Activated CD4-positive, alpha-beta T cell treated with anti-CD3 and anti-CD28 coated beads, Interleukin-2, amount 50 U/mL, for 4 hours (primary cell): ENCODE measurements at regions not wholly inside any gene's neighbourhood (a gene's known extent, or its start where the extent isn't known, plus 50 kb on each side); places are given as distances from the start of the nearest gene placed in this dataset.
"Not testable (repeated sequence)": the region's sequence is repeated elsewhere in the genome, so short reads cannot be mapped to it uniquely, and the experiment has no call there.

ENCODE experiments used
- DNase-seq, 2 experiments: peaks; one replicate each; pipeline ENCODE4 v3.0.0-alpha.2; 2020

DNA sequence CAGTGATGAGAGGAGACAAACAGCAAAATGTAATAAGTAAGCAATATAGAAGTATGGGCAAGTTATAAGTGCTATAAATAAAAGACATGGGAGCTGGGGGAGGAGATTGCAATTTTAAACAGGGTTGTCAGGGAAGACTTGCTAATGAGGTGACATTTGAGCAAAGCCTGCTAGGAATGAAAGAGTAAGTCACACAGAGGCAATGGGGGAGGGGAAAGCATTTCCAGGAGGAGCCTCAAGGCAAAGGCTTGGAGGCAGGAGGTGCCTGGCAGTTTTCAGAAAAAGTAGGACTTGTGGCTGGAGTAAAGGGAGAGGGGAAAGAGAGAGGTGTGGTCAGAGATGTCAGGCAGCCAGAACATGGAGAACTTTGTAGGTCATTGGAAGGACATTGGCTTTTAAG, 124.4 kb upstream of the NMUR2 start:
- DNase-seq = no peak

DNA sequence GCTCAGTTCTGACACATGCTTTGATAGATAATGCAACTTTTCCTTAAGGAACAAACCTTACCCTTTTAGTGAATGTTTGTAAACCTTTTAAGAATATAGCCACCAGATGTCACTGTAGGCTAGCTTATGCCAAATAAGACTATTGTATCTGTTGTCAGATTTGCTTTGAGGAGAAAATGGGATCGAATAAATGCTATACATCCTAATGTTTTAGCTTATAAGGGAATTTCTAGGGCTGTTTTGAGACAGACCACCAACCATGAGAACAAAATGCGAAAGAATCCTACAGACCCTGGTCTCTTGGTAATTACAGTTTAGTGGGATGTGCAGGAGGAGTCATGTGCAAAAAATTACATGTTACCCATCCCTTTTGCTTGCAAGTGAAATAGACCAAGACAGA, 127.6 kb upstream of the NMUR2 start:
- no peak for DNase-seq

DNA sequence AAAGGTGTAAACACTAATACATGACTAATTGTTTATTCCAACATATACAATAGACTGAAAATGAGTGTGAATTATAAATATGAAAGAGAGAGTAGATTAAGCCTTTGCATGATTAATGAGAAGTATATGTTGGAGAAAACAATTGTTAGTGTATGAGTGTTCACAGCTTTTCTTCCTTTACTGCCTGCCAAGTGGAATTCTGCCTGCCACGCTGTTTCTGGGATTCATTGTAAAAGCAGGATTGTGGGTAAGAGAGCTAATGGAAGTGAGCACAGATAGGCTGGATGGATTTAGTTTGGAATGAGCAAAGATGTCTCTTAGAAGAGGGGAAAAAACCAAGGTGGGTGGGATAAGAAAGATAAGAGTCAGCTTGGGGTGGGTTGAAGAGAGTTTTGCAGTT, 129.6 kb upstream of the NMUR2 start:
- no peak for DNase-seq

DNA sequence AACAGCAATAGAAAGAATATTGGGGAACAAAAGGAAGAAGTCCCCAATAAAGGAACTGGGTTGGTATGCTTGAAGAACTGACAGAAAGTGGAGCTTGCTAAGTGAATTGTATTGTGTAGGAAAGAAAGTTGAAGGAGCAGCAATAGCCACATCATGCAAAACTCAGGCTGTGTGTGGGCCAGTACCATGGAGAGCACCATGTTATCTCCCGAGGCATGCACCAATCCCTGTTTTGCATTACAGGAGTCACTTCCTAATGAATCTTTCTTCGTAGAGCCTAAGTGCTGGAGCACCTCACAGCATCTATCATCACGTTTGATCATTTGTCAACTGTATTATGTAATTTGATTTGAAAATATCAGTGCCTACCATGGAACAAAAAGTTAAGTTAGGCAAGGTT, 137.7 kb upstream of the NMUR2 start:
- no peak for DNase-seq

DNA sequence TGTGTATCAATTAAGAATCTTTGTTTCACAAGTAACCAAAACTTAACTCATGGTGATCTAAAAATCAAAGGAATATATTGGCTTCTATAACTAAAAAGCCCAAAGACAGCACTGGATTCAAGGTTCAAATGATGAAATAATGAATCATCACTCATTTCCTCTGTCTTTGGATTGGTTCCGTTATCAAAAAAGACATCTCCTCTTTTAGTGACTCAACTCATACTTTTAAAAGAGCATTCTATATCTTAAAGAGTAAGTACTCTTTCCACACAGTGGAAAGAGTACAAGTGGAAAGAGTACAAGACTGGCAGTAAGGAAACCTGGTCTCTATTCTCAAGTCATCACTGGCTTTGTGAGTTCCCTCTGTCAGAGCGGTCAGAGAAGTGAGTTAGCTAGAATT, 141.4 kb upstream of the NMUR2 start:
- DNase-seq = no peak

DNA sequence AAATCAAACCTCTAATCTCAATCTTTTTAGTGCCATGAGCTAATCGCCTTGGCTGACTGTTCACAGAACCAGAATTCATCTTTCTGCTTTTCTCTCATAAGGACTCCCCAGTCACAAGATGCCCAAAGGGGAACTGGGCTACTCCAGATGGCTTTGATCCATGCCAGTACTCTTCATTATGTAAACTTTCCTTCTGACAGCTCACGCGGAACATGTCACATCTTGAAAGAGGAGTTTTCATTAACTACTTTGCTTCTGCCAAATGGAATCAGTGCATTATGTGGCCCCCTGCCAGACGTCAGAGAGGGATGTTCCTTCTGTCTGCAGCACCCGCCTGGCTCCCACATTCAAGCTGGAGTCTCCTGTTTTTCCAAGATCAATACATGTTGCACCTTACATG, 142.1 kb upstream of the NMUR2 start:
- no peak for DNase-seq

DNA sequence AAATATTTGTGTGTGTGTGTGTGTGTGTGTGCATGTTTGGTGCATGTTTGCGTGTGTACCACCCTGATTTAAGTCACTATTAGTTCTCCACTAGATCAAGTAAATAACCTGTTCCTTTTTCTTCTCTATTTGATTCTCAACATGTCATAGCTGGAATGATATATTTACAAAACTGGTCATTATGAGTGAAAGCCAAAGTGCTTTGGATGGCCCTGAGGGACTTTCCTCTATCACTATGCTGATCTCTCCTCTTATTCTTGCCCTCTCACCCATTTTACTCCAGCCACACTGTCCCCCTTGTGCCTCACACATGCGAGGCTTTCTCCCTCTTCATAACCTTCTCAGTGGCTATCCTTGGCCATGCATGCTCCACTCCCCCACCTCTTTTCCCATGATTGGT, 144.6 kb upstream of the NMUR2 start:
- no peak for DNase-seq

DNA sequence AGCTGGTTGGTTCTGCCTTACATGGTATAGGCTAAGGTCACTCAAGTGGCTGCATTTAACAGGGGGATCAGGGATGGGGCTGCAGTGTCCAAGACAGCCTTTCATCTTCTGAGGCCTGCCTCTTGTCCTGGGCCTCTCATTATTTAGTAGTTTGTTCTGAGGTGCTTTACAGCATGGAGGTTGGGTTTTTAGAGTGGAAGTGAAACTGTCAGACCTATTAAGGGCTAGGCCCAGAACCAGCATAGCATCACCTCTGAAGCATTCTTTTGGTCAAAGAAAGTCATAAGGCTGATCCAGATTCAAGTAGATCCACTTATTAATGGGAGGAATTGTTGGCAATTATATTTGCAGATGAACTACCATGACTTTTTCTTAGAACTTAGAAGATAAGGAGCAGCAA, 146.0 kb upstream of the NMUR2 start:
- DNase-seq = no peak

DNA sequence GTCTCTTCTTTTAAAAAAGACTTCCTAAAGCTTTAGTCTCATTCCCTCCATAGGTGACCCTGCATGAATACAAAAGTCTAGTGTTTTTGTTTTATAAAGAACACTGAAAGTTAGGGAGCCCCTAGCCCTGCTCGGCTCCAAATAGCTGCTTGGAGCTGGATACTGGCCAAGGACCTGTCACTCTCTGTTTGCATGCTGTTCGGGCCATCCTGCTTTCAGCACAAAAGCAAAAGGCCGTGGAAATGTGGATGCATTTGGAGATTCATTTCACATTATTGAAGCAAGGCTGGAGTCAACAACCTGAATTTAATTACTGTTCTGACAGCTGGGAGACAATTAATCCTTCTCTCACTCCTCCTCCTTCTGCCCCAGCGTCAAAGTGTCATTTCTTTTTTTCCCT, 151.7 kb upstream of the NMUR2 start:
- DNase-seq = no peak

DNA sequence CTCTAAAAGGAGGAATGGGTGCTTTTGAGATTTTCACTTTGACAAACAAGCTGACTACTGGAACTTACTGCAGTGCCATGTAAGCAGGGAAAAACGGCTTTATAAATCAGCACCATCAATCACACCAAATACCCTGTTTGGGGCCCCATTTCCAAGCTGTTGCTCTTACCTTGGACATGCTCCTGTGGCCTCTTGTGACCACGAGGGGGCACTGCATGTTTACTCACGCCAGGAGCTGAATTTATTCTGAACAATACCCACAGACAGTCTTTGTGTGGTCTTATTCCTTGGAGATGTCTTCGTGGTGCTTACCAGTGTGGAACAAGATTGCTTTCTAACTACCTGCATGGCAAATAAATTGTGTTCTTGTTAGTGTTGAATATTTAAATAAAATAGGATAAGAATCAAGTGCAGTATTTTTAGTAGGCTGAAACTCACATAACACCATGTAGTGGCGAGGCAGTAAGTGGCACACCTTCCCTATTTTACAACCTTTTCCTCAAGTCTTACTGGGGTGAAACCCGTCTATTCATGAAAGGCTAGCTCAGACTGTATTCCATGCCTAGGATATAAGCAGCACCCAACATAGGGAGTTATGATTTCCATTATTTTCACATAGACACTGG, 155.5 kb upstream of the NMUR2 start:
- DNase-seq = peak in 1 of 2 experiments; percentile 6

DNA sequence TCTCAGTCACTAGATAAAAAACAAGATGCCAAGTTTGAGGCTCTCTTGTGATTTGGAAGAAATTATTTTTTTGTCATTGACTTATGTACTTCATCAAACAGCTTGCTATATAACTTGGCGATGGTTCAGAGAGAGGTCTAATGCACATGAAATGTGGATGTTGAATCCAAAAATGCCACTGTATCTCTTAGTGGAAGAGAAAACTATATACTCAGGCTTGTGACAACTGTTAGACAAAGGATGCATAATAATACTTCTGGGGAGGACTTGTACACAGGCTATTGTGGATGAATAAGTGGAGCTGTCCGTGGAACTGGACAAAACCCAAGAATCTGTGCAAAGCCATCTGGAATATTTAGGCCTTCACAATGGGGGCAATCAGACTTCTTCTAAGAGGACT, 162.9 kb upstream of the NMUR2 start:
- DNase-seq = no peak

DNA sequence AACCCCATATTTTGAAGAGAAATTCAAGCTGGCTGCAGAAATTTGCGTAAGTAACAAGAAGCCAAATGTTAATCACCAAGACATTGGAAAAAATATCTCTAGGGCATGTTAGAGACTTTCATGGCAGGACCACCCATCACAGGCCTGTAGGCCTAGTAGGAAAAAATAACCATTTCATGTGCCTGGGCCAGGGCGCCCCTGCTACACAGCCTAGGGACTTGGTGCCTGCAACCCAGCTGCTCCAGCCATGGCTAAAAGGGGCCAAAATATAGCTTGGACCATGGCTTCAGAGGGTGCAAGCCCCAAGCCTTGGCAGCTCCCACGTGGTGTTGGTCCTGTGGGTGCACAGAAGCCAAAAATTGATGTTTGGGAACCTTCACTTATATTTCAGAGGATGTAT, 167.7 kb upstream of the NMUR2 start:
- no peak for DNase-seq

DNA sequence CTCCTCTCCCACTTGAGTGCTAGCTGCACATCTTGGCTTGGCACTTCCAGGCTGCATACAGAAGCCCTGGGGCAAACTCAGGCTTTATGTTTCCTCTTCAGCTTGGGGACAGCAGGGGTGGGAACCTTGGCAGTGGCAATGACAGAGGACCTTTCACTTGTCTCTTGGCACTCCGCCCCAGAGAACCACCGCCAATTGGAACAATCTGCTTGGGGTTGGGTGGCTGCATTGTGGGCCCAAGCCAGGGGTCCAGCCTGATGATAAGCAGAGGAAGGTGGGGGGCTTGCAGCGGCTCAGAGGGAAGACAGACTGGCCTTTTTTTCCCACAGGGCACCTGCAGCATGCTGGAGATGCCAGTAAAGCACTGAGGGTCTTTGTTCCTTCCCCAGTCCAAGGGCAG, 179.0 kb upstream of the NMUR2 start:
- no peak for DNase-seq

DNA sequence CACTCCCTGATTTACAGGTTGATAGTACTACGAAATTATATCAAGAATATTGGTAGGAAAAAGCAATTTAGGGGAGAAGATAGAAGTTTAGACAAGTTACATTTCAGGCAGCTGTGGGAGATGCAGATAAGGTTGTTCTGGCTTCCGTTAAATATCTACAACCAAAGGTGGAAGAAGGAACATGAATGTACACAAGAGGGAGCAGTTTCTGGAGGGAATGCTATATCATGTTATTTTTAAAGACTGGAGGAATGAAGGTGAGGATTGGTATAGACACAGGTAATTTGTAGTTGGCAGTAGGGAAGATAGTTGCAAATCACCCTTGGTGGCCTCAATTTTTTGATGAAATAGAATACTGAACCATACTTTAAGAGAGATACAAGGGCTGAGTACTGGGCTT, 187.3 kb upstream of the NMUR2 start:
- DNase-seq = no peak

DNA sequence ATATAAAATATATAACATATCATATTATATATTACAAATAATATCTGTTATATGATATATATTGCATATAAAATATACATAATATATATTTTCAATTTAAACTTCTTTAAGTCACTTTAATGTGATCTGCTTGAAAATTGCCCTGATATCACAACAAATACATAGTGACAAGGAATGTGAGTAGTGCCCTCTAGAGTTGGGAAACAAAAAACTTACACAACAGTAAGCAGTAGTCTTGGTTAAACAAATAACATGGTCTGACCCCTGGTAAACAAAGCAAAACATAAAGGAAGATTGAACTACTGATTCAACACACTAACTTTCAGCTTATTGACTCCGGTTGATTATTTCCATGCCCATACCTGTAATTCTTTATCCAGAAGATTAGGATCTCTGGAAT, 188.3 kb upstream of the NMUR2 start:
- no peak for DNase-seq

DNA sequence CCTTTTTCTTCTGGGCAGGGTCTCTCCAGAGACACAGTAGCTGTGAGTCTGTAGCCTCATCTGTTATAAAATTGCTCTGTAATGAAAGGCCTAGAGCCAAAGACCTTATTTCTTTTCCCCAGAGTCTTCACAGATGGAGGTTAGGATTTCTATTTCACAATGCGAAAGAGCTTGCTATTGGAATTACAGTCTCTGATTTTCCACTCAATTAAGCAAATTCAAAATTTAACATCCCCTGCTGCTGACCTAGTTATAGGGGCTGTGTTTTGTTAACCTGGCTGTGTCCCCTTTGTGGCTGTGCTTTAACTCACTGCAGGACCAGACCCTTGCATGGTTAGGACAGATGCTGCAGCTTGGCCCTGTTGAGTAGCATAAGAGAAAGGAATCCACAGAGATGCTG, 190.3 kb upstream of the NMUR2 start:
- no peak for DNase-seq

DNA sequence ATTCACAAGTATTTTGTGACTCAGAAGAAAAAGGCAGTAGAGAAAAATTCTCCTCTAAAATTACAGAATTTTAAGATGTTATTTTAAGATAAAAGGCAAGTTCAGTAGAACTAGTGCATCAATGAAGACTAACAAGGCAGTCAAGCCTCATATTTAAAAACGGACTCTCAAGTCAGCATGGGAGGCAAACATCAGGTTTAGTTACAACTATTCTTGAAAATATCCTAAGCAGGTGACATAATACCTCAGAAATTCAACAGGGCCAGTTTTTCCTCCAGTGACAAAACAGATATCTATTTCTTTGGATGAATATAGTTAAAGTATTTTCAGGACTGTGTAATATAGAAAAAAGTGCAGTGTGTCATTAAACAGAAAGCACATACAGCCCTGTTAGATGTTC, 194.0 kb upstream of the NMUR2 start:
- DNase-seq = no peak

DNA sequence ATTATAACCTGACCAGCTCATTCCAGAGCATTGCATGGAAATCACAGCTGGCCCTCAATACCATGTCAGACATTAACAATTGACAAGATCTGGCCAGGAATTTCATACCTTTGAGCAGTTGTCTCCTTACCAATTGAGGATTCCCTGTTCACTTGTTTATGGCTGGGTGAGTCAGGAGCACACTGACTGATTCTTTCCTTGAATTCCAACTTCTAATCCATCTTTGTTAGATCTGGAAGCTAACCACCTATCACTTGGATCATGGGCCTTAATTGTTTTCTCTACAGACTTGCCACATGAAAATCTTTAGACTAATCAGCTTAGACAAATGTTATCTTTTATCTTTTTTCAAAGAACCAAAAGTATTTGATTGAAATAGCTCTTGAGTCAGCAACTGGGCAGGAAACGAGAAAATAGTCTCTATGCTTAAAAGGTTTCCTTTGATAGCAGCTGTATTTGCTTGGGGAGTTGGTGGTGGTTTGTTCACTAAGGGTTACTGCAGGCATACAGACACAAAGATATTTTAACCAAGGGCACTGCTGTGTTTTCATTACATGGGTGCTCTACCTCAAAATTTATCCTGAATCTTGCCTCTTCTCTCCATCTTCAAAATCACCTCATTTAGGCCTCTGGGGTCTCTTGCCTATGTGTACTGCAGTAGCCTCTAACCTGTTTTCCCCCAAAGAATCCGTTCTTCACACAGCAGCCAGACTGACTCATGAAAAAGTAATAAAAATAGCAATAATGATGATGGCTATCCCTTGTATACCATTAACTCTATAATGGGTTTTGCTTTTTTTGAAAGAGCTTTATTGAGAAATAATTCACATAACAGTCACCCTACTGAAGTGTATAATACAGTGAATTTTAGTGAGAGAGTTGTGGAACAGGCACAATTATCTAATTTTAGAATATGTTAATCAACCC, 197.0 kb upstream of the NMUR2 start:
- no peak for DNase-seq

DNA sequence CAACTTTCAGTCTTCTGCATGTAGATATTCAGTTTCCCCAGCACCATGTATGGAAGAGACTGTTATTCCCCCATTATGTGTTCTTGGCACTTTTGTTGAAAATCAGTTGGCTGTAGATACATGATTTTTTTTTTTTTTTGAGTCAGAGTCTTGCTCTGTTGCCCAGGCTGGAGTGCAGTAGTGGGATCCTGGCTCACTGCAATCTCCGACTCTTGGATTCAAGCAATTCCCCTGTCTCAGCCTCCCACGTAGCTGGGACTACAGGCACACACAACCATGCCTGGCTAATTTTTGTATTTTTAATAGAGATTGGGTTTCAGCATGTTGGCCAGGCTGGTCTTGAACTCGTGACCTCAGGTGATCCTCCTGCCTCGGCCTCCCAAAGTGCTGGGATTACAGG, 201.0 kb upstream of the NMUR2 start:
- DNase-seq = not testable (repeated sequence)

DNA sequence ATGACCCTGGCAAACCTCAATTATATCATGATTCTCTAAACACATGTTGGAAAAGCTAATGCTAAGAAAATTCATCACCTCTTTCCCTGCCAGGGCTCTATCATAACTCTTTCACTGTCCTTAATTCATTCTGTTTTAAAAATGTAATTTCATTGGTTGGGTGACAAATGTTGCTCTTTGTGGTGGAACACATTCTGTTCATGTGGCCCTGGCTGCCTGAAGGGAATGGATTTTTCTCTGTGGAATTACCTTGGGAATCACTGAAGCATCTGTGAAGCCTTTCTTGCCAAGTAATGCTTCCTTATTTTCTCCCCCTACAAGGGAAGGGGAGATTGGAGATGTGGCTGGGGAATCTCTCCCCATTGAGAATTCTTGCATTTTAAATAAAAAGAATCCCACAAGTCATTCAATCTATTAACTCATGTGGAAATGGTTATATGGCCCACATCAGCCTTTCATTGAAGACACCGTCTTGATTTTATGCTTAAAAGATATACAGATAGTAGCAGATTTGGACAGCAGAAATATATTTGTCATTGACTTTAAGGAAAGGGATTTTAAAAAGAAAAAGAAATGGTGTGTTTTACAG, 201.8 kb upstream of the NMUR2 start:
- DNase-seq = no peak

DNA sequence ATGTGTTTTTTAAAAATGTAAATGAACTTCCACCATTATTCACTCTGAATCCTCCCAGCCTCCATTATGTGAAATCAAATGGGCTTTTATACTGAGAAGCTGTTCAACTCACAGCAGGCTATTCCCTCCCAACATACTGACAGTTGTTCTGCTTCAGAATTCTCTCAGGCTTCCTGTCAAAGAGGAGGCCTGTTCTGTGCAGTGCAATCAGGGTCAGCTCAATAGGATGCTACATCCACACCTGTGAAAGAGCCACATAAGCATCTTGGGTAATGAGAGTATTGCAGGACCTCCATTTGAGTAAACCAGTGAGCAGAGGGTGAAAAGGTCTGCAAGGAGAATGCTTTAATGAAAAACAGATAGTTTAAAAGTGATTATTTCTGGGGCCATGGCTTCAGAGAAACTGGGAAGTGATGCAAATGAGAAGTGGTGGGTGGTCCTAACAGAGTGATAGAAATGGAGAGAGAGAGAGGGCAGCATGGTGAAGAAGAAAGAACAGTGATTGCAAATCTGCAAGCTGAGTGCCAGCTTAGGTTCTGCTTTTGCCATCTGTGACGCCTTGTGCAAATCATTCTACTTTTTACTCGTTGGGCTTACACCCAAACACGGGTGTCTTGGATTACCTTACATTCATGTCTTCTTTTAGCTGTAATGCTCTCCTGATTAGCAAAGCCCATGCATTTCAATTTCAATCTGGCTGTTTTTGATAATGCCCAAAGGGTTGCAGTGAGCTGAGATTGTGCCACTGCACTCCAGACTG, 202.5 kb upstream of the NMUR2 start:
- DNase-seq = no peak

DNA sequence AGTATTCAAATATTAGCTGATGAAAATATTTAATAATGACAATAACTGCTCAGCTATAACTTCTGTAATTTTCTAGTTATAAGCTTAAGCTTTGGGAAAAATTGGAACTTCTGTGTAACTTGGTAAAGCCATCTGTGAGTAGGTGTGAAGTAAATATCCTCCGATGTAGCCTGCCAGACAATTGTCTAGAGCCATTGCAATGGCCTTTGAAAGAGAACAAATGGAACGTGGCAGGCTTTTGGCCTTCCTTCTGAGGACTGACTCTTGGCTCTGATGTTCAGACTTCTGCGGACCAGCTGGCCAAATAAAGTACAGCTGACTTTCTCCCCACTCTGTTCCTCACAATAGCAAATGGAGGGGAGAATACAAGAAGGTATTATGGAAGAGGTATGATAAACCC, 203.4 kb upstream of the NMUR2 start:
- no peak for DNase-seq

DNA sequence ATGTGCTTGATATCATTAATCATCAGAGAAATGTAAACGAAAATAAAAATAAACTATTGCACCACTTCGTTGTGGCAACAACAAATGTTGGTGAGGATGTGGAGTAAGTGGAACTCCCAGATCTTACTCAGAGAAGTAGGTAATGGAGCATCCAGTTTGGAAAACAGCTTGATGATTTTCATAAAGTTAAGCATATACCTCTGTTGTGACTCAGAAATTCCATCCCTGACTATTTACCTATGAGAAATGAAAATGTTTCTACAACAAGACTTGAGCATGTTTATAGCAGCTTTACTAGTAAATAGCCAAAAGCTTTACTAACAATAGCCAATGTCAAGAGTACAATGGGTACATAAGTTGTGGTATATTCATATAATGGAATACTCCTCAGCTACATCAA, 214.7 kb upstream of the NMUR2 start:
- DNase-seq = no peak

DNA sequence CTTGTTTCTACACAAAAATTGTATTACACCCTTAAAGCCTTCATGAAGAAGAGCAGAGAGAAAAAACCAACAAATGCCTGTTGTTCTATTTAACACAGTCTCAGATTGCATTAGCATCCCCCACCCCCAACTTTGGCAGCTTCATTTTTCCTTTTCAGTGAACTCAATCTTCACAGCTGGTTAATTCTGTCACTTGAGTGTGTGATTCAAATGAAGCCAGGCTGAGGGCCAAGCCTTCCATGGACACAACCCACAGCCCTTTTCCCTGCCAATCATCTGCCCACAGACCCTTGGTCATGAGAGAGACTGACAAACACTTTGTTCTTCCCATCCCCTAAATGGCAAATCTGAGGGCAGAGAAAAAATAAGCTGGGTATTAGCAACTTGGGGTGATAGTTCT, 217.5 kb upstream of the NMUR2 start:
- DNase-seq = no peak
